ENCODE measurements at regions not wholly inside any gene's neighbourhood (a gene's known extent, or its start where the extent isn't known, plus 50 kb on each side); places are given as distances from the start of the nearest gene placed in this dataset.

DNA sequence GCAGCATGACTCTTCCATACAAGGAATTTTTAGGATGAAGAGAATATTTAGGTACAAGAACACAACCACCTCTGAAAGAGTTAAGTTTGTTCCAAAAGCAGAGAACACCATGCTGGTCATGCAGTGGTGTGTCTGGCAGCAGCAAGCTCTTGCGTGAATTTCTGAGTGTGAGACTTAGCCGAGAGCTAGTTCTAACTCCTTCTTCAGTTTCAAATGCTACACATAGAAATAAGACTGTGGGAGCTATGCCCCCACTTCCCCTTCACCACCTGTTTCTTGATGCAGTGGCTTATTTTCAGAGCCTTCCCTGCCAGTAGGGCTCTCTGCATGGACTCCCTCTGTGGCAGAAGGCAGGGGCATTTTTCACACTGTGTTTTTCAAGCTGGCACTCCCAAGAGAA is 122.9 kb upstream of the ZNF366 start:
- Histone ChIP-seq H3K36me3 (ENCODE audit: control insufficient read depth, insufficient read depth, low read length) (no peaks in the 10 kb centered on the region), H3K4me2 (ENCODE audit: insufficient read depth, low read length) (no peak overlapping the region), H3K4me1 (replicated peaks in 1 of 2; ENCODE audit: control insufficient read depth in 2 of 2, insufficient read depth in 2 of 2, low read length in 2 of 2) (peaks cover 11 to 19% of the 10 kb centered on the region in 2 experiments; a peak in 3 of 5 replicates), H3K9ac (ENCODE audit: insufficient read depth in 1 of 2, low read depth in 2 of 2, low read length in 2 of 2) (no peak overlapping the region), H3K9me3 (replicated peaks; ENCODE audit: control insufficient read depth, insufficient read depth, low read depth, low read length) (no peaks in the 10 kb centered on the region), H3K79me2 (ENCODE audit: control insufficient read depth, insufficient read depth, low read length) (no peaks in the 10 kb centered on the region), H3K27ac (ENCODE audit: extremely low read depth, low read depth, low read length) (no peak overlapping the region), H3K4me3 (no peak overlapping the region), H3K9me1 (ENCODE audit: control insufficient read depth, insufficient read depth, low read length) (no peaks in the 10 kb centered on the region), H4K20me1 (replicated peaks; ENCODE audit: control insufficient read depth, insufficient read depth, low read length) (no peaks in the 10 kb centered on the region), H3K27me3 (ENCODE audit: control insufficient read depth in 2 of 2, insufficient read depth in 2 of 2, low read length in 2 of 2) (no peaks in the 10 kb centered on the region), H2AFZ (ENCODE audit: low read depth, low read length) (no peak overlapping the region)
- WGBS (ENCODE audit: insufficient coverage, low coverage, missing lambda C conversion rate): 37% methylated on average over 2 of the region's 2 CpGs
- ChIA-PET POLR2A (interaction anchor here (0.8 to 1.8 kb wide), 2 partner anchors 8 to 26 kb away, joined by 3 to 4 read pairs; no protein-coding TSS in a partner anchor), CTCF (ENCODE audit: low intra/inter-chr PET ratio) (interaction anchor here (0.6 kb wide), 1 partner anchor 1160 kb away, joined by 3 read pairs; no protein-coding TSS in a partner anchor)
- intact Hi-C loops (cut with micrococcal nuclease) (no loop called here), in situ Hi-C loops (cut with MboI) (no loop called here)
- no peak for FAIRE-seq
- no peak for TF ChIP-seq MEF2A (IDR thresholded peaks at IDR 0.05; ENCODE audit: control insufficient read depth, low read depth, low read length)
- TF ChIP-seq, protein P1, sequence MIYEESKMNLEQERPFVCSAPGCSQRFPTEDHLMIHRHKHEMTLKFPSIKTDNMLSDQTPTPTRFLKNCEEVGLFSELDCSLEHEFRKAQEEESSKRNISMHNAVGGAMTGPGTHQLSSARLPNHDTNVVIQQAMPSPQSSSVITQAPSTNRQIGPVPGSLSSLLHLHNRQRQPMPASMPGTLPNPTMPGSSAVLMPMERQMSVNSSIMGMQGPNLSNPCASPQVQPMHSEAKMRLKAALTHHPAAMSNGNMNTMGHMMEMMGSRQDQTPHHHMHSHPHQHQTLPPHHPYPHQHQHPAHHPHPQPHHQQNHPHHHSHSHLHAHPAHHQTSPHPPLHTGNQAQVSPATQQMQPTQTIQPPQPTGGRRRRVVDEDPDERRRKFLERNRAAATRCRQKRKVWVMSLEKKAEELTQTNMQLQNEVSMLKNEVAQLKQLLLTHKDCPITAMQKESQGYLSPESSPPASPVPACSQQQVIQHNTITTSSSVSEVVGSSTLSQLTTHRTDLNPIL (CRISPR knock-in tag; IDR thresholded peaks at IDR 0.05): no peak
- TF ChIP-seq FOXP1 (CRISPR knock-in tag; IDR thresholded peaks at IDR 0.05): no peak
- TF ChIP-seq, protein P2, sequence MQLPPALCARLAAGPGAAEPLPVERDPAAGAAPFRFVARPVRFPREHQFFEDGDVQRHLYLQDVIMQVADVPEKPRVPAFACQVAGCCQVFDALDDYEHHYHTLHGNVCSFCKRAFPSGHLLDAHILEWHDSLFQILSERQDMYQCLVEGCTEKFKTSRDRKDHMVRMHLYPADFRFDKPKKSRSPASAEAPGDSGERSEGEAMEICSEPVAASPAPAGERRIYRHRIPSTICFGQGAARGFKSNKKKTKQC (CRISPR knock-in tag; IDR thresholded peaks at IDR 0.05): no peak
- no peak for TF ChIP-seq NFATC3 (IDR thresholded peaks at IDR 0.05)
- no peak for TF ChIP-seq ZZZ3 (IDR thresholded peaks at IDR 0.05)
- no peak for TF ChIP-seq HDAC3 (IDR thresholded peaks at IDR 0.05; ENCODE audit: borderline replicate concordance, partially characterized antibody)
- no peak for TF ChIP-seq ELF1 (tag; IDR thresholded peaks at IDR 0.05)
- no peak for TF ChIP-seq BRD4 (IDR thresholded peaks at IDR 0.05)
- no peak for DNase-seq (ENCODE audit: extremely low read depth in 1 of 4, low spot score in 3 of 4)
- BruUV-seq (replicated peaks): no TSS peak
- no peak for ATAC-seq
